Nephron (organoid): ENCODE measurements at regions not wholly inside any gene's neighbourhood (a gene's known extent, or its start where the extent isn't known, plus 50 kb on each side); places are given as distances from the start of the nearest gene placed in this dataset.
"Not testable (repeated sequence)": the region's sequence is repeated elsewhere in the genome, so short reads cannot be mapped to it uniquely, and the experiment has no call there.

Experiments used
- H3K27ac Mint-ChIP-seq, 3 experiments: 2 replicates each; pipeline ENCODE4 v1.8.0; 2020; ENCODE audit warnings: mixed read lengths in 3 of 3, mild to moderate bottlenecking in 2 of 3, moderate library complexity in 1 of 3
- H3K27me3 Mint-ChIP-seq: 2 replicates; pipeline ENCODE4 v1.8.0; 2021; ENCODE audit warnings: low read depth, mild to moderate bottlenecking, moderate library complexity, mixed read lengths
- H3K36me3 Mint-ChIP-seq: 2 replicates; pipeline ENCODE4 v1.8.0; 2020; ENCODE audit warnings: low read depth, mixed read lengths
- H3K4me1 Mint-ChIP-seq: 2 replicates; pipeline ENCODE4 v1.8.0; 2020; ENCODE audit warnings: mixed read lengths
- H3K4me3 Mint-ChIP-seq, 3 experiments: 2 replicates each; pipeline ENCODE4 v1.8.0; 2020; ENCODE audit warnings: mild to moderate bottlenecking in 3 of 3, mixed read lengths in 3 of 3, moderate library complexity in 2 of 3
- H3K9me3 Mint-ChIP-seq: 2 replicates; pipeline ENCODE4 v1.8.0; 2020; ENCODE audit warnings: mixed read lengths
- CTCF ChIP-seq, 3 experiments: fragments of 200-600 bp; sonication (generic); IDR thresholded peaks; one replicate each; pipeline ENCODE4 v1.5.0; 2021; ENCODE audit warnings: antibody characterized with exemption in 3 of 3; ENCODE audit not compliant: unreplicated experiment in 3 of 3

- H3K27me3 Mint-ChIP-seq: no peaks in the 10 kb centered on the region
- H3K9me3 Mint-ChIP-seq: no peaks in the 10 kb centered on the region
- H3K27ac Mint-ChIP-seq: no peak overlapping the region
- no peak overlapping the region for H3K4me3 Mint-ChIP-seq
- TF ChIP-seq CTCF (IDR thresholded peaks at IDR 0.05; ENCODE audit: unreplicated experiment in 3 of 3): no peak
- no peaks in the 10 kb centered on the region for H3K4me1 Mint-ChIP-seq
- no peaks in the 10 kb centered on the region for H3K36me3 Mint-ChIP-seq
Observed at GRCh38 chr6:77089776-77090175, 373.5 kb downstream of the HTR1B start.

GRCh38 chr6:77087794-77088318, 375.4 kb downstream of the HTR1B start:
- not testable (repeated sequence) for H3K4me3 Mint-ChIP-seq, H3K9me3 Mint-ChIP-seq, H3K27ac Mint-ChIP-seq, H3K4me1 Mint-ChIP-seq, H3K27me3 Mint-ChIP-seq, H3K36me3 Mint-ChIP-seq

GRCh38 chr6:77074037-77074713, 389.1 kb downstream of the HTR1B start:
- Mint-ChIP-seq H3K4me3 (no peak overlapping the region), H3K9me3 (no peaks in the 10 kb centered on the region), H3K36me3 (no peaks in the 10 kb centered on the region), H3K27me3 (no peaks in the 10 kb centered on the region), H3K4me1 (no peaks in the 10 kb centered on the region), H3K27ac (no peak overlapping the region)
- no peak for TF ChIP-seq CTCF (IDR thresholded peaks at IDR 0.05; ENCODE audit: unreplicated experiment in 3 of 3)

GRCh38 chr6:77073410-77073760, 389.9 kb downstream of the HTR1B start:
- H3K4me3 Mint-ChIP-seq: no peak overlapping the region
- H3K36me3 Mint-ChIP-seq: no peaks in the 10 kb centered on the region
- H3K4me1 Mint-ChIP-seq: no peaks in the 10 kb centered on the region
- TF ChIP-seq CTCF (IDR thresholded peaks at IDR 0.05; ENCODE audit: unreplicated experiment in 3 of 3): no peak
- H3K27me3 Mint-ChIP-seq: no peaks in the 10 kb centered on the region
- H3K27ac Mint-ChIP-seq: no peak overlapping the region
- no peaks in the 10 kb centered on the region for H3K9me3 Mint-ChIP-seq

- no peaks in the 10 kb centered on the region for H3K27me3 Mint-ChIP-seq
- H3K9me3 Mint-ChIP-seq: no peaks in the 10 kb centered on the region
- H3K36me3 Mint-ChIP-seq: no peaks in the 10 kb centered on the region
- H3K27ac Mint-ChIP-seq: no peak overlapping the region
- no peak overlapping the region for H3K4me3 Mint-ChIP-seq
- TF ChIP-seq CTCF (IDR thresholded peaks at IDR 0.05; ENCODE audit: unreplicated experiment in 3 of 3): no peak
- no peaks in the 10 kb centered on the region for H3K4me1 Mint-ChIP-seq
Observed at GRCh38 chr6:77072694-77073409, 390.4 kb downstream of the HTR1B start.

- Mint-ChIP-seq H3K9me3 (peaks cover 8% of the 10 kb centered on the region), H3K4me1 (no peaks in the 10 kb centered on the region), H3K36me3 (no peaks in the 10 kb centered on the region), H3K27ac (no peak overlapping the region), H3K27me3 (no peaks in the 10 kb centered on the region), H3K4me3 (no peak overlapping the region)
- no peak for TF ChIP-seq CTCF (IDR thresholded peaks at IDR 0.05; ENCODE audit: unreplicated experiment in 3 of 3)
Observed at GRCh38 chr6:77063494-77063893, 399.8 kb downstream of the HTR1B start.
